ENCODE measurements at regions not wholly inside any gene's neighbourhood (a gene's known extent, or its start where the extent isn't known, plus 50 kb on each side); places are given as distances from the start of the nearest gene placed in this dataset.

DNA sequence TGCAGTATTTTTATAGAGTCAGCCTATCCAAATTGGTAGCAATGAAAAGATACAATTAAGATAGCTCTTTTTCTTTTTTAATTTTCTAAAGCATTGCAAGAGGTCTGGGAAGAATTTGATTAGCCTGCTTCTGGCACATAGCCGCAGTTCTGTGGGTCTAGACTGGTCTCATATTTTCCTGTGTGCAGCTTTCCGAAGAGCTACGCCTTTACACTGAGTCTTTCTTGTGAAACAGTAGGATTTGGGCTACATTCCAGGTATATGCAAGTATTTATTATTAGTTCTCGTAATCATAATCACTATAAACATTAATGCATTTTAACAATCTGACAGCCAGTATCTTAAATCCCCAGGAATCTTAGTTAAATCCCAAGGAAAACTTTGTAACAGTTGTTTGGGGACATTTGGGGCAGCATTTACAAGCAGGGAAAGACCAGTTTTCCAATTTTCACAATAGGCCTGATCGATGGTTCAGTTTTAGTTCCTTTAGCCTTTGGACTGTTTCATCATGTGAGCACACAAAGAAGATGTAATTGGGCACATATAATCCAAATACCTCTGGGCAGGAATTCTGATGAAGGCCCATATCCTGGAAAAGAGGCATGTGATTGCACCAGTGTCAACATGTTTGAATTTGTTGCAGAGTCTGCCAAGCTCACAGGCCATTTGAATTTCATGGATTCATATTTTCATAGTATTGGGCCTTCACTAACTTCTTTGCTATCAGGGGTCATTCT lies 287.3 kb downstream of the INHBA start:
- Histone ChIP-seq H3K9me3 (ENCODE audit: control insufficient read depth in 4 of 4, insufficient read depth in 3 of 4, low read length in 3 of 4) (peaks cover 0 to 3% (median 0%) of the 10 kb centered on the region in 4 donors), H3K36me3 (ENCODE audit: control insufficient read depth in 4 of 4, insufficient read depth in 4 of 4, low read length in 4 of 4) (no peaks in the 10 kb centered on the region), H3K4me3 (no peak overlapping the region), H3K9ac (ENCODE audit: insufficient read depth in 1 of 2, low read length in 2 of 2) (no peak overlapping the region), H3K27me3 (ENCODE audit: control insufficient read depth in 3 of 3, insufficient read depth in 3 of 3, low read length in 2 of 3) (no peaks in the 10 kb centered on the region), H3K27ac (ENCODE audit: low read depth in 1 of 2, low read length in 1 of 2) (no peak overlapping the region), H3K4me1 (ENCODE audit: control insufficient read depth in 5 of 5, insufficient read depth in 5 of 5, low read length in 5 of 5) (peaks cover 0 to 9% (median 0%) of the 10 kb centered on the region in 5 donors)
- 86 to 94% methylated on average over 5 of the region's 5 CpGs for WGBS, 2 donors
- peak in 2 of 3 donors; percentile 30 to 59 for DNase-seq
- TF ChIP-seq, protein P1, sequence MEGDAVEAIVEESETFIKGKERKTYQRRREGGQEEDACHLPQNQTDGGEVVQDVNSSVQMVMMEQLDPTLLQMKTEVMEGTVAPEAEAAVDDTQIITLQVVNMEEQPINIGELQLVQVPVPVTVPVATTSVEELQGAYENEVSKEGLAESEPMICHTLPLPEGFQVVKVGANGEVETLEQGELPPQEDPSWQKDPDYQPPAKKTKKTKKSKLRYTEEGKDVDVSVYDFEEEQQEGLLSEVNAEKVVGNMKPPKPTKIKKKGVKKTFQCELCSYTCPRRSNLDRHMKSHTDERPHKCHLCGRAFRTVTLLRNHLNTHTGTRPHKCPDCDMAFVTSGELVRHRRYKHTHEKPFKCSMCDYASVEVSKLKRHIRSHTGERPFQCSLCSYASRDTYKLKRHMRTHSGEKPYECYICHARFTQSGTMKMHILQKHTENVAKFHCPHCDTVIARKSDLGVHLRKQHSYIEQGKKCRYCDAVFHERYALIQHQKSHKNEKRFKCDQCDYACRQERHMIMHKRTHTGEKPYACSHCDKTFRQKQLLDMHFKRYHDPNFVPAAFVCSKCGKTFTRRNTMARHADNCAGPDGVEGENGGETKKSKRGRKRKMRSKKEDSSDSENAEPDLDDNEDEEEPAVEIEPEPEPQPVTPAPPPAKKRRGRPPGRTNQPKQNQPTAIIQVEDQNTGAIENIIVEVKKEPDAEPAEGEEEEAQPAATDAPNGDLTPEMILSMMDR (IDR thresholded peaks at IDR 0.05; ENCODE audit: control extremely low read depth, extremely low read depth): no peak
- no peak for ATAC-seq (ENCODE audit: insufficient read depth, low FRiP score)

DNA sequence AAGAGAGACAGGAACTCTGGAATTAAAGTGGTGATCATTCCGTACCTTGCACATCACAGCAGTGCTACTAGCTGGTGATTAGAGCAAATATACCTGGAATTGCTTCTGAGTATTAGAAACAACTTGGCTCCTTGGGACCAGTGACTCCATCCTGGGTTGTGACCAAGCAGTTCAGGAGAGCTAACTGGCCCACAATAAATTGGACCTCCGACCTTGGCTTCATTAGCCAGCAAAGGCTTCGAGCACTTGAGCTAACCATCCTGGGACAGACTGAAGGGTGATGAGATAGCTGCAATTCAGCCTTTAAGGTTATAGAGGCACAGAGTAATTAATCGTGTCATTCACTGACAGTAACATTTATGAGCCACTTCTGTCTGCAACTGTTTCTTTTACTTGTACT lies 287.8 kb downstream of the INHBA start:
- ATAC-seq (ENCODE audit: insufficient read depth, low FRiP score) (no peak), DNase-seq (no peak)
- WGBS, 2 donors: 89 to 93% methylated on average over 4 of the region's 4 CpGs
- no peak overlapping the region for H3K9ac ChIP-seq (ENCODE audit: insufficient read depth in 1 of 2, low read length in 2 of 2)
- H3K27ac ChIP-seq (ENCODE audit: low read depth in 1 of 2, low read length in 1 of 2): no peak overlapping the region
- no peaks in the 10 kb centered on the region for H3K36me3 ChIP-seq (ENCODE audit: control insufficient read depth in 4 of 4, insufficient read depth in 4 of 4, low read length in 4 of 4)
- TF ChIP-seq, protein P1 (IDR thresholded peaks at IDR 0.05; ENCODE audit: control extremely low read depth, extremely low read depth): no peak
- no peaks in the 10 kb centered on the region for H3K27me3 ChIP-seq (ENCODE audit: control insufficient read depth in 3 of 3, insufficient read depth in 3 of 3, low read length in 2 of 3)
- peaks cover 0 to 9% (median 0%) of the 10 kb centered on the region in 5 donors for H3K4me1 ChIP-seq (ENCODE audit: control insufficient read depth in 5 of 5, insufficient read depth in 5 of 5, low read length in 5 of 5)
- H3K4me3 ChIP-seq: no peak overlapping the region
- H3K9me3 ChIP-seq (ENCODE audit: control insufficient read depth in 4 of 4, insufficient read depth in 3 of 4, low read length in 3 of 4): peaks cover 0 to 3% (median 0%) of the 10 kb centered on the region in 4 donors

DNA sequence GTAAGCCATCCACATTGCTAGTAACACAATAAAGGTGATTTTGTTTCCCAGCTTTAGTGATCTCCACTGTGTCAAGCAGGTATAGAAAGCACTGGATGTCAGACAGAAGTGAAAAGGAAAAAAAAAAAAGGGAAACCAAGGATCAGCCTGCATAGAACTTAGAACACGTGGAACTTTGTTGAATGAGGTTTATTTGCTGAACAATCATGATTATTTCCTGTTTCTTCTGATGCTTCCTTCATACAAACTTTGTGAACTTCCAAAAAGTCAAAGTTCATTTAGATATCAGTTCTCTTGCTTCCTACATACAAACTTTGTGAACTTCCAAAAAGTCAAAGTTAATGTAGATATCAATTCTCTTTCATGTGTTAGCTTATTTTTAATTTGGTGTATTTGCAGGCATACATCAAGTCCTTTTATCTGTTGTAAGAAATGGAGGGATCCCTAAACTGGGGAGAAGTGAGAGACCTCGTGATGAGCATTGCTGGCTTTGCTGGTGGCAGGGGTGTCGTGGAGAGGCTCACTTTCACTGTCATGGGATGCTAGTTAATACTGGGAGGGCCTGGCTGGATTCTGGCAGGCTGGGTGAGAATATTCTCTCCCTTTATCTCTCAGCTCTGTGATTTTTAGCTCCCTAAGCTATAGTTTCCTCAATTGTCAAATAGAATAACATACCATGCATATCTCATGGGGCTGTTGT lies 298.4 kb downstream of the INHBA start:
- TF ChIP-seq, protein P1 (IDR thresholded peaks at IDR 0.05; ENCODE audit: control extremely low read depth, extremely low read depth): no peak
- DNase-seq (no peak), ATAC-seq (ENCODE audit: insufficient read depth, low FRiP score) (no peak)
- Histone ChIP-seq H3K36me3 (ENCODE audit: control insufficient read depth in 4 of 4, insufficient read depth in 4 of 4, low read length in 4 of 4) (no peaks in the 10 kb centered on the region), H3K27ac (ENCODE audit: low read depth in 1 of 2, low read length in 1 of 2) (no peak overlapping the region), H3K4me1 (ENCODE audit: control insufficient read depth in 5 of 5, insufficient read depth in 5 of 5, low read length in 5 of 5) (no peaks in the 10 kb centered on the region), H3K4me3 (no peak overlapping the region), H3K27me3 (ENCODE audit: control insufficient read depth in 3 of 3, insufficient read depth in 3 of 3, low read length in 2 of 3) (no peaks in the 10 kb centered on the region), H3K9me3 (ENCODE audit: control insufficient read depth in 4 of 4, insufficient read depth in 3 of 4, low read length in 3 of 4) (peaks cover 0 to 6% (median 0%) of the 10 kb centered on the region in 4 donors), H3K9ac (ENCODE audit: insufficient read depth in 1 of 2, low read length in 2 of 2) (no peak overlapping the region)
- WGBS, 2 donors: 49% methylated on average over 3 of the region's 3 CpGs
